ENCODE measurements at regions not wholly inside any gene's neighbourhood (a gene's known extent, or its start where the extent isn't known, plus 50 kb on each side); places are given as distances from the start of the nearest gene placed in this dataset.

GRCh38 chr10:57218382-57218781, 857.3 kb upstream of the ZWINT start:
- TF ChIP-seq HNF4G (IDR thresholded peaks at IDR 0.05; ENCODE audit: borderline replicate concordance, low read depth, low read length), result no peak
- no peak for TF ChIP-seq HNF4G (CRISPR knock-in tag; IDR thresholded peaks at IDR 0.05; ENCODE audit: borderline replicate concordance, low read depth)
- TF ChIP-seq, protein P1, sequence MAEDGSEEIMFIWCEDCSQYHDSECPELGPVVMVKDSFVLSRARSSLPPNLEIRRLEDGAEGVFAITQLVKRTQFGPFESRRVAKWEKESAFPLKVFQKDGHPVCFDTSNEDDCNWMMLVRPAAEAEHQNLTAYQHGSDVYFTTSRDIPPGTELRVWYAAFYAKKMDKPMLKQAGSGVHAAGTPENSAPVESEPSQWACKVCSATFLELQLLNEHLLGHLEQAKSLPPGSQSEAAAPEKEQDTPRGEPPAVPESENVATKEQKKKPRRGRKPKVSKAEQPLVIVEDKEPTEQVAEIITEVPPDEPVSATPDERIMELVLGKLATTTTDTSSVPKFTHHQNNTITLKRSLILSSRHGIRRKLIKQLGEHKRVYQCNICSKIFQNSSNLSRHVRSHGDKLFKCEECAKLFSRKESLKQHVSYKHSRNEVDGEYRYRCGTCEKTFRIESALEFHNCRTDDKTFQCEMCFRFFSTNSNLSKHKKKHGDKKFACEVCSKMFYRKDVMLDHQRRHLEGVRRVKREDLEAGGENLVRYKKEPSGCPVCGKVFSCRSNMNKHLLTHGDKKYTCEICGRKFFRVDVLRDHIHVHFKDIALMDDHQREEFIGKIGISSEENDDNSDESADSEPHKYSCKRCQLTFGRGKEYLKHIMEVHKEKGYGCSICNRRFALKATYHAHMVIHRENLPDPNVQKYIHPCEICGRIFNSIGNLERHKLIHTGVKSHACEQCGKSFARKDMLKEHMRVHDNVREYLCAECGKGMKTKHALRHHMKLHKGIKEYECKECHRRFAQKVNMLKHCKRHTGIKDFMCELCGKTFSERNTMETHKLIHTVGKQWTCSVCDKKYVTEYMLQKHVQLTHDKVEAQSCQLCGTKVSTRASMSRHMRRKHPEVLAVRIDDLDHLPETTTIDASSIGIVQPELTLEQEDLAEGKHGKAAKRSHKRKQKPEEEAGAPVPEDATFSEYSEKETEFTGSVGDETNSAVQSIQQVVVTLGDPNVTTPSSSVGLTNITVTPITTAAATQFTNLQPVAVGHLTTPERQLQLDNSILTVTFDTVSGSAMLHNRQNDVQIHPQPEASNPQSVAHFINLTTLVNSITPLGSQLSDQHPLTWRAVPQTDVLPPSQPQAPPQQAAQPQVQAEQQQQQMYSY (CRISPR knock-in tag; IDR thresholded peaks at IDR 0.05), result no peak
- TF ChIP-seq GRHL1 (CRISPR knock-in tag; conservative IDR thresholded peaks at IDR 0.05), result no peak
- TF ChIP-seq ZNF569 (CRISPR knock-in tag; IDR thresholded peaks at IDR 0.05; ENCODE audit: borderline replicate concordance), result no peak
- no peak for TF ChIP-seq CTCF (CRISPR knock-in tag; IDR thresholded peaks at IDR 0.05)
- no peak for TF ChIP-seq CHD2 (IDR thresholded peaks at IDR 0.05; ENCODE audit: low read depth, low read length)
- TF ChIP-seq HMG20B (CRISPR knock-in tag; conservative IDR thresholded peaks at IDR 0.05), result no peak
- TF ChIP-seq ZNF263 (CRISPR knock-in tag; IDR thresholded peaks at IDR 0.05), result no peak
- no peak for TF ChIP-seq ZNF746 (CRISPR knock-in tag; IDR thresholded peaks at IDR 0.05)
- TF ChIP-seq, protein P2, sequence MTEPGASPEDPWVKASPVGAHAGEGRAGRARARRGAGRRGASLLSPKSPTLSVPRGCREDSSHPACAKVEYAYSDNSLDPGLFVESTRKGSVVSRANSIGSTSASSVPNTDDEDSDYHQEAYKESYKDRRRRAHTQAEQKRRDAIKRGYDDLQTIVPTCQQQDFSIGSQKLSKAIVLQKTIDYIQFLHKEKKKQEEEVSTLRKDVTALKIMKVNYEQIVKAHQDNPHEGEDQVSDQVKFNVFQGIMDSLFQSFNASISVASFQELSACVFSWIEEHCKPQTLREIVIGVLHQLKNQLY (CRISPR knock-in tag; IDR thresholded peaks at IDR 0.05), result no peak

All from HepG2 (cell line).